ENCODE measurements at regions not wholly inside any gene's neighbourhood (a gene's known extent, or its start where the extent isn't known, plus 50 kb on each side); places are given as distances from the start of the nearest gene placed in this dataset.

DNA sequence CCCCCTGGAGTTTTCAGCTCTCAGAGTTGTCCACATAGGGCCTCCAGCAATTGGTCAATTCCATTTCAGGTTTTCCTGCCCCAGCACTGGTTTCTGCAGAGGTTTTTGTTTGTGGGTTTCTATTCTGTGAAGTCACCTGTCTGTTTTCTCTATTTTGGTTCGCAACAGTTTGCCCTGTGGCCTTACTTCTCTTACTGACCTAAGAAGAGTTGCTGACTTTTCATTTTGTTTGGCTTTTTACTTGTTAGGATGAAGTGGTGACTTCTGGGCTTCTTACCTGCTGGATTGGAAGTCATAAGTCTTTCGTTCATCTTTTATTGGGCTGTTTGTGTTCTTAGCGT lies 196.4 kb upstream of the PARP11 start:
- no peak overlapping the region for H3K4me3 ChIP-seq
- no peak for TF ChIP-seq POLR2A (IDR thresholded peaks at IDR 0.05)
- TF ChIP-seq, protein P1, sequence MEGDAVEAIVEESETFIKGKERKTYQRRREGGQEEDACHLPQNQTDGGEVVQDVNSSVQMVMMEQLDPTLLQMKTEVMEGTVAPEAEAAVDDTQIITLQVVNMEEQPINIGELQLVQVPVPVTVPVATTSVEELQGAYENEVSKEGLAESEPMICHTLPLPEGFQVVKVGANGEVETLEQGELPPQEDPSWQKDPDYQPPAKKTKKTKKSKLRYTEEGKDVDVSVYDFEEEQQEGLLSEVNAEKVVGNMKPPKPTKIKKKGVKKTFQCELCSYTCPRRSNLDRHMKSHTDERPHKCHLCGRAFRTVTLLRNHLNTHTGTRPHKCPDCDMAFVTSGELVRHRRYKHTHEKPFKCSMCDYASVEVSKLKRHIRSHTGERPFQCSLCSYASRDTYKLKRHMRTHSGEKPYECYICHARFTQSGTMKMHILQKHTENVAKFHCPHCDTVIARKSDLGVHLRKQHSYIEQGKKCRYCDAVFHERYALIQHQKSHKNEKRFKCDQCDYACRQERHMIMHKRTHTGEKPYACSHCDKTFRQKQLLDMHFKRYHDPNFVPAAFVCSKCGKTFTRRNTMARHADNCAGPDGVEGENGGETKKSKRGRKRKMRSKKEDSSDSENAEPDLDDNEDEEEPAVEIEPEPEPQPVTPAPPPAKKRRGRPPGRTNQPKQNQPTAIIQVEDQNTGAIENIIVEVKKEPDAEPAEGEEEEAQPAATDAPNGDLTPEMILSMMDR (IDR thresholded peaks at IDR 0.05) = no peak
- no peak for TF ChIP-seq POLR2AphosphoS5 (IDR thresholded peaks at IDR 0.05)
- DNase-seq (ENCODE audit: low spot score) = no peak
- 87% methylated on average over 3 of the region's 3 CpGs for WGBS
- intact Hi-C loops (cut with DNase I) = no loop called here
- no peak overlapping the region for H3K27ac ChIP-seq
- H3K36me3 ChIP-seq = no peaks in the 10 kb centered on the region
- no peaks in the 10 kb centered on the region for H3K27me3 ChIP-seq (replicated peaks; ENCODE audit: insufficient read depth)
- H3K4me1 ChIP-seq (replicated peaks) = no peaks in the 10 kb centered on the region
- H3K9me3 ChIP-seq = no peaks in the 10 kb centered on the region

DNA sequence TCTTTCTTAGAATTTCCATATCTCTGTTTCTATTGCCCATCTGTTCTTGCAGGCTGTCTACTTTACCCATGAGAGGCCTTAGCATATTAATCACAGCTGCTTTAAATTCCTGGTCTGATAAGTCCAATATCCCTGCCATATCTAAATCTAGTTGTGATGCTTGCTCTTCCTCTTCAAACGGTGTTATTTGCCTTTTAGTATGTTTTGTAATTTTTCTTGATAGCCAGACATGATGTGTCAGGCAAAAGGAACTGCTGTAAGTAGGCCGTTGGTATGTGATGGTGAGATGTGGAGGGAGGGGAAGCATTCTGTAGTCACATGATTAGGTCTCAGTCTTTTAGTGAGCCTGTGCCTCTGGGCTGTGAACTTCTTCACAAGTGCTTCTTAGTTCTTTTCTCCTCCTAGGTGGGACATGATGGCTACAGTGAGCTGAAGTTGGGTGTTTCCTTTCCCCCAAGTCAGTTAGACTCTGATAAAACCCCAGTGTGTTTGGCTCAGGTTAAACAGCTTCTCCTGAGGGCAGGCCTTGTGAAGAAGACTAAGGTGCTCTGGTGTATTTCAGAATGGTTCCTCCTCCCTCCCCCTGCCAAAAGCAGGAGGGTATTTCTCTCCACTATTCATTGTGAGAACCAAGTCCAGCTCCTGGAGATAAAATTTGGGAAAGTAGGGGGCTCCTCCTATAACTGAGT lies 195.9 kb upstream of the PARP11 start:
- no peak overlapping the region for H3K4me3 ChIP-seq
- TF ChIP-seq POLR2A (IDR thresholded peaks at IDR 0.05) (no peak), POLR2AphosphoS5 (IDR thresholded peaks at IDR 0.05) (no peak)
- TF ChIP-seq, protein P1 (IDR thresholded peaks at IDR 0.05) = no peak
- H3K9me3 ChIP-seq = no peaks in the 10 kb centered on the region
- intact Hi-C loops (cut with DNase I) = no loop called here
- WGBS = 30% methylated on average over 2 of the region's 2 CpGs
- H3K36me3 ChIP-seq = no peaks in the 10 kb centered on the region
- H3K27ac ChIP-seq = no peak overlapping the region
- DNase-seq (ENCODE audit: low spot score) = no peak
- no peaks in the 10 kb centered on the region for H3K4me1 ChIP-seq (replicated peaks)
- H3K27me3 ChIP-seq (replicated peaks; ENCODE audit: insufficient read depth) = no peaks in the 10 kb centered on the region

DNA sequence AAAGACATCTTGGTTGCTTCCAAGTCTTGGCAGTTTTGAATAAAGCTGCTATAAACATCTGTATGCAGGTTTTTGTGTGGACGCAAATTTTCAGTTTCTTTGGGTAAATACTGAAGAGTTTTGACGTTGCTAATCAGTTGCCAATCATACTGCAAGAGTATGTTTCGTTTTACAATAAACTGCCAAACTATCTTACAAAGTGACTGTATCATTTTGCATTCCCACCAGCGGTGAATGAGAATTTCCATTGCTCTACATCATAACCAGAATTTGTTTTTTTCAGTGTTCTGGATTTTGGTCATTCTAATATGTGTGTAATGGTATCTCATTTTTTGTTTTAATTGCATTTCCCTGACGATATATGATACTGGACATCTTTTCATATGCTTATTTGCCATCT lies 190.8 kb upstream of the PARP11 start:
- intact Hi-C loops (cut with DNase I) = no loop called here
- H3K4me1 ChIP-seq (replicated peaks) = no peaks in the 10 kb centered on the region
- H3K9me3 ChIP-seq = no peaks in the 10 kb centered on the region
- H3K36me3 ChIP-seq = no peaks in the 10 kb centered on the region
- no peak overlapping the region for H3K4me3 ChIP-seq
- no peaks in the 10 kb centered on the region for H3K27me3 ChIP-seq (replicated peaks; ENCODE audit: insufficient read depth)
- no peak for DNase-seq (ENCODE audit: low spot score)
- no peak overlapping the region for H3K27ac ChIP-seq
- 70% methylated on average over 5 of the region's 5 CpGs for WGBS
- TF ChIP-seq POLR2AphosphoS5 (IDR thresholded peaks at IDR 0.05) (no peak), POLR2A (IDR thresholded peaks at IDR 0.05) (no peak)
- TF ChIP-seq, protein P1 (IDR thresholded peaks at IDR 0.05) = no peak

DNA sequence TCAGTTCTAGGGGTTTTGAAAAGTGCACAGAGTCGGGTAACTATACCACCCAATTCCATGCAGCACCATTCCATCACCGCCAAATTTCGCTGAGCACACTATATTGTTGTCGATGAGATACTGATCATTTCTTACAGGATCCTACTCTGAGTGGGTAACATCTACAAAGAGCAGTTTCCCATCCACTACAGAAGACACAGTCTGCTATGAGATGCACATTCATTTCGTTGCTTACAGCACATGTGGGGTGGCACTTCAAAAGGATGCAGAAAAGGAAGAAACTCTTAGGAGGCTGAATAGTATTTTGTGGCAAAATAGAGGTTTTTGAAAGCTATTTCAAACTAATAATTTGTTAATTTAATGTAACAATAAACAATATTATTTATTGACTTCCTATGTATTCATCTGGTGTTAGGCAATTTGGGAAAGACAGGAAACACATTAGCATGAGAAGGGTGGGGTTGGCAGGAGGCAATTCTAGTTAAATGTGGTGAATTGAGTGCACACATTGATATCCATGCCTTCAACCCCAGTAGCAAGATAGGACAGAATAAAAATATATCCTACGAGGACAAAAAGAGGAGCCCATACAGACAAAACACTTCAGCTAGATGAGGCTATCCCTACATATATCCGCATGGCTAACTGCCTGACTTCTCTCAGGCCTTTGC lies 186.8 kb upstream of the PARP11 start:
- Histone ChIP-seq H3K4me3 (no peak overlapping the region), H3K27ac (no peak overlapping the region), H3K27me3 (replicated peaks; ENCODE audit: insufficient read depth) (no peaks in the 10 kb centered on the region), H3K9me3 (no peaks in the 10 kb centered on the region), H3K4me1 (replicated peaks) (no peaks in the 10 kb centered on the region), H3K36me3 (no peaks in the 10 kb centered on the region)
- no peak for DNase-seq (ENCODE audit: low spot score)
- 92% methylated on average over 7 of the region's 7 CpGs for WGBS
- intact Hi-C loops (cut with DNase I) = no loop called here
- no peak for TF ChIP-seq POLR2AphosphoS5 (IDR thresholded peaks at IDR 0.05)
- TF ChIP-seq, protein P1 (IDR thresholded peaks at IDR 0.05) = no peak
- TF ChIP-seq POLR2A (IDR thresholded peaks at IDR 0.05) = no peak
